Smooth muscle cell (in vitro differentiated cells): ENCODE measurements at regions not wholly inside any gene's neighbourhood (a gene's known extent, or its start where the extent isn't known, plus 50 kb on each side); places are given as distances from the start of the nearest gene placed in this dataset.
"Not testable (repeated sequence)": the region's sequence is repeated elsewhere in the genome, so short reads cannot be mapped to it uniquely, and the experiment has no call there.

Source experiments
- DNase-seq: peaks from one replicate; lab custom pipeline; 2025; ENCODE audit not compliant: unreplicated experiment; lab: John Stamatoyannopoulos, UW
- H2AFZ ChIP-seq: fragments of 200-600 bp; sonication (generic); 2 replicates; pipeline ENCODE4 v1.6.0; 2016; ENCODE audit warnings: antibody characterized with exemption, low read depth, mild to moderate bottlenecking
- H3F3A ChIP-seq: fragments of 200-600 bp; sonication (generic); 2 replicates; pipeline ENCODE4 v1.6.0; 2017; ENCODE audit warnings: antibody characterized with exemption, low read depth
- H3K27ac ChIP-seq: fragments of 200-600 bp; sonication (generic); 2 replicates; pipeline ENCODE4 v1.5.1; 2016; ENCODE audit warnings: low read depth, mild to moderate bottlenecking
- H3K27me3 ChIP-seq: fragments of 200-600 bp; sonication (generic); 2 replicates; pipeline ENCODE4 v1.6.1; 2016; ENCODE audit warnings: low read depth, mild to moderate bottlenecking
- H3K36me3 ChIP-seq: fragments of 200-600 bp; sonication (generic); 2 replicates; pipeline ENCODE4 v1.5.1; 2016; ENCODE audit warnings: low read depth
- H3K4me1 ChIP-seq: fragments of 200-600 bp; sonication (generic); 2 replicates; pipeline ENCODE4 v1.5.1; 2016; ENCODE audit warnings: low read depth
- H3K4me2 ChIP-seq: fragments of 200-600 bp; sonication (generic); 2 replicates; pipeline ENCODE4 v1.6.0; 2016; ENCODE audit warnings: mild to moderate bottlenecking
- H3K4me3 ChIP-seq: fragments of 200-600 bp; sonication (generic); 2 replicates; pipeline ENCODE4 v1.5.1; 2016; ENCODE audit warnings: mild to moderate bottlenecking
- H3K79me2 ChIP-seq: fragments of 200-600 bp; sonication (generic); 2 replicates; pipeline ENCODE4 v1.6.0; 2016; ENCODE audit warnings: low read depth, mild to moderate bottlenecking
- H3K9ac ChIP-seq: fragments of 200-600 bp; sonication (generic); 2 replicates; pipeline ENCODE4 v1.6.0; 2016; ENCODE audit warnings: low read depth
- H3K9me3 ChIP-seq: fragments of 200-600 bp; sonication (generic); replicated peaks from 2 replicates; pipeline ENCODE4 v1.5.1; 2016; ENCODE audit warnings: low read depth
- H4K20me1 ChIP-seq: fragments of 200-600 bp; sonication (generic); 2 replicates; pipeline ENCODE4 v1.6.0; 2016; ENCODE audit warnings: low read depth
- WGBS: methylation state at CpG from one replicate; pipeline ENCODE4 v1.1.7; 2016; ENCODE audit warnings: low lambda C conversion rate; 5-methylcytosine and 5-hydroxymethylcytosine counted together
- TF ChIP-seq, protein P1 (sequence below): fragments of 200-600 bp; sonication (generic); IDR thresholded peaks from 2 replicates; pipeline ENCODE4 v1.5.1; 2017; ENCODE audit warnings: borderline replicate concordance, mild to moderate bottlenecking, antibody characterized with exemption; ENCODE audit not compliant: insufficient read depth, poor library complexity, severe bottlenecking

DNA sequence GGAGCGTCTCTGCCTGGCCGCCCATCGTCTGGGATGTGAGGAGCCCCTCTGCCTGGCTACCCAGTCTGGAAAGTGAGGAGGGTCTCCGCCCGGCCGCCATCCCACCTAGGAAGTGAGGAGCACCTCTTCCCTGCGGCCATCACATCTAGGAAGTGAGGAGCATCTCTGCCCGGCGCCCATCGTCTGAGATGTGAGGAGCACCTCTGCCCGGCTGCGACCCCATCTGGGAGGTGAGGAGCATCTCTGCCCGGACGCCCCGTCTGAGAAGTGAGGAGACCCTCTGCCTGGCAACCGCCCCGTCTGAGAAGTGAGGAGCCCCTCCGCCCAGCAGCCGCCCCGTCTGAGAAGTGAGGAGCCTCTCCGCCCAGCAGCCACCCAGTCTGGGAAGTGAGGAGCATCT lies 84.5 kb downstream of the IDS start:
- not testable (repeated sequence) for H3K4me1 ChIP-seq, H3K4me3 ChIP-seq, H3K27ac ChIP-seq, H3K27me3 ChIP-seq, H3K9me3 ChIP-seq, H3K4me2 ChIP-seq, H4K20me1 ChIP-seq, H3K79me2 ChIP-seq, DNase-seq, H3K9ac ChIP-seq, H3K36me3 ChIP-seq, H3F3A ChIP-seq, H2AFZ ChIP-seq
- 96% methylated on average over 17 of the region's 21 CpGs for WGBS

DNA sequence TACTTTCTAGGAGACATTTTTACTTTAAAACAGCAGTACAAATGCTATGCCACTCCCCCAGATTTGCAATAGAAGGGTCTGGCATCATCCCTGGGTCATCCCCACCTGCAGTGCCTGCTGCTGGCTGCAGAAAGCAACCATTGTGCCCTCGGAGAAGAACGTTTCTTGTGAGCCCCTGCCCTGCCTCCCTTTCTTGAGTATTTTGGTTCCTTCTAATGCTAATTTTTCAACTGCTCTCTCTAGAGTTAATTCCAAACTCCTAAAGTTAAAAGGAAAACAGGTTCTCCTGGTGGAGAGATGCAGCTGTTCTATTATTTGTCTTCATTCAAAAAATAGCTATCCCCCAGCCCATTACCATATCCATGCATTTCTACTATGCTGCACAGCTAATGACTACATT lies 107.1 kb downstream of the IDS start:
- WGBS, result 36% methylated on average over 2 of the region's 2 CpGs
- no peak overlapping the region for H3K4me2 ChIP-seq
- no peaks in the 10 kb centered on the region for H3F3A ChIP-seq
- no peak for DNase-seq
- no peaks in the 10 kb centered on the region for H3K36me3 ChIP-seq
- no peaks in the 10 kb centered on the region for H3K9me3 ChIP-seq
- no peaks in the 10 kb centered on the region for H3K27me3 ChIP-seq
- H3K27ac ChIP-seq, result no peak overlapping the region
- H2AFZ ChIP-seq, result no peak overlapping the region
- H3K4me1 ChIP-seq, result no peaks in the 10 kb centered on the region
- no peaks in the 10 kb centered on the region for H4K20me1 ChIP-seq
- no peaks in the 10 kb centered on the region for H3K79me2 ChIP-seq
- TF ChIP-seq, protein P1, sequence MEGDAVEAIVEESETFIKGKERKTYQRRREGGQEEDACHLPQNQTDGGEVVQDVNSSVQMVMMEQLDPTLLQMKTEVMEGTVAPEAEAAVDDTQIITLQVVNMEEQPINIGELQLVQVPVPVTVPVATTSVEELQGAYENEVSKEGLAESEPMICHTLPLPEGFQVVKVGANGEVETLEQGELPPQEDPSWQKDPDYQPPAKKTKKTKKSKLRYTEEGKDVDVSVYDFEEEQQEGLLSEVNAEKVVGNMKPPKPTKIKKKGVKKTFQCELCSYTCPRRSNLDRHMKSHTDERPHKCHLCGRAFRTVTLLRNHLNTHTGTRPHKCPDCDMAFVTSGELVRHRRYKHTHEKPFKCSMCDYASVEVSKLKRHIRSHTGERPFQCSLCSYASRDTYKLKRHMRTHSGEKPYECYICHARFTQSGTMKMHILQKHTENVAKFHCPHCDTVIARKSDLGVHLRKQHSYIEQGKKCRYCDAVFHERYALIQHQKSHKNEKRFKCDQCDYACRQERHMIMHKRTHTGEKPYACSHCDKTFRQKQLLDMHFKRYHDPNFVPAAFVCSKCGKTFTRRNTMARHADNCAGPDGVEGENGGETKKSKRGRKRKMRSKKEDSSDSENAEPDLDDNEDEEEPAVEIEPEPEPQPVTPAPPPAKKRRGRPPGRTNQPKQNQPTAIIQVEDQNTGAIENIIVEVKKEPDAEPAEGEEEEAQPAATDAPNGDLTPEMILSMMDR, result no peak
- H3K9ac ChIP-seq, result no peak overlapping the region
- no peak overlapping the region for H3K4me3 ChIP-seq

DNA sequence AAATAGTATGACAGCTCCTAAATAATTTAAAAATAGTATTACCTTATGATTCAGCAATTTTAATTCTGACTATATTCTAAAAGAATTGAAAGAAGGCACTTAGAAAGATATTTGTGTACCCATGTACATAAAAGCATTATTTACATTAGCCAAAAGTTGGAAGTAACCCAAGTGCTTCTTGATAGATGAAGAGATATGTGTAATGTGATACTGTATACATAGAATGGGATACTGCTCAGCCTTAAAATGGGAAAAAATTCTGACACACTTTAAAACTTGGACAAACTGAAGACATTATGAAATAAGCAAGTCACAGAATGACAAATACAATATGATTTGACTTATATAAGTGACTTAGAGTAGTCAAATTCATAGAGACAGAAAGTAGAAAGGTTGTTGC lies 112.2 kb downstream of the IDS start:
- DNase-seq, result no peak
- Histone ChIP-seq H3K4me1 (no peaks in the 10 kb centered on the region), H4K20me1 (no peaks in the 10 kb centered on the region), H3K27me3 (no peaks in the 10 kb centered on the region), H3K36me3 (no peaks in the 10 kb centered on the region), H3K27ac (no peak overlapping the region), H3K4me2 (no peak overlapping the region), H3F3A (no peaks in the 10 kb centered on the region), H3K9me3 (no peaks in the 10 kb centered on the region), H3K79me2 (no peaks in the 10 kb centered on the region), H3K4me3 (no peak overlapping the region), H3K9ac (no peak overlapping the region), H2AFZ (no peak overlapping the region)
- TF ChIP-seq, protein P1, result no peak

- no peaks in the 10 kb centered on the region for H4K20me1 ChIP-seq
- no peaks in the 10 kb centered on the region for H3K79me2 ChIP-seq
- no peak overlapping the region for H3K9ac ChIP-seq
- no peaks in the 10 kb centered on the region for H3K27me3 ChIP-seq
- H3K36me3 ChIP-seq, result no peaks in the 10 kb centered on the region
- no peak for DNase-seq
- H3K27ac ChIP-seq, result no peak overlapping the region
- TF ChIP-seq, protein P1, result no peak
- peaks cover 5% of the 10 kb centered on the region for H3K9me3 ChIP-seq
- H3K4me1 ChIP-seq, result no peaks in the 10 kb centered on the region
- no peak overlapping the region for H3K4me3 ChIP-seq
- no peaks in the 10 kb centered on the region for H3F3A ChIP-seq
- no peak overlapping the region for H3K4me2 ChIP-seq
- no peak overlapping the region for H2AFZ ChIP-seq
Measured at GRCh38 chrX:149383852-149384251, 121.3 kb downstream of the IDS start.
